ENCODE measurements at regions not wholly inside any gene's neighbourhood (a gene's known extent, or its start where the extent isn't known, plus 50 kb on each side); places are given as distances from the start of the nearest gene placed in this dataset.

DNA sequence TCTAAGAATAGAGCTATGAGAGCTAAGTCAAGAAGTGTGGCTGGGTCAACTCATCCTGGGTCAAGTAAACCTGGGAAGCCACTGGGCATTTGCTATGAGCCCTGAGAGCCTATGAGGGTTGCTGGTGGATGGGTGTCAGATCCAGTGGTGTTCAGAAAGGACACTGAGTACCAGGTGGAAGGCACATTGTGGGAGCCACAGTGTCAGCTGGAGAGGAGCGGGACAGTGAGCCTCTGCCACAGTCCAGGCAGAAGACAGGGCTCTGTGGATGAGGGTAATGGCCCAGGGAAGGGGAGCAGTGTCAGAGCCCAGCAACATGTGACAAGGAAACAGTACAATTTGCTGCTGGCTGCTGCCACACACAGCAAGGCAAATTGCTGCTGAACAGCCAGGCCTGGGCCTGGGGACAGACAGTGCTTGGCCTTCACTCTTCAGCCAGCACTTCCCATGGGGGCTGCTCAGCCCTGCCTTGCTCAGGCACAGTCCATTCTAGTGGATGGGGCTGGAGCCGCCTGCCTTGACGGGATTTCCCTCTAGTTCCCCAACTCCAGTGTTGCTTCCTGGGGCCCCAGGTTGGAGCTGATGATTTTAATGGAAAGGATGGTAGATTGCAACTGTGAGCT is 90.9 kb upstream of the CHST15 start (continued):
- TF ChIP-seq NR2C2 (IDR thresholded peaks at IDR 0.05; ENCODE audit: borderline replicate concordance, control insufficient read depth, insufficient read length, low read depth) = no peak

DNA sequence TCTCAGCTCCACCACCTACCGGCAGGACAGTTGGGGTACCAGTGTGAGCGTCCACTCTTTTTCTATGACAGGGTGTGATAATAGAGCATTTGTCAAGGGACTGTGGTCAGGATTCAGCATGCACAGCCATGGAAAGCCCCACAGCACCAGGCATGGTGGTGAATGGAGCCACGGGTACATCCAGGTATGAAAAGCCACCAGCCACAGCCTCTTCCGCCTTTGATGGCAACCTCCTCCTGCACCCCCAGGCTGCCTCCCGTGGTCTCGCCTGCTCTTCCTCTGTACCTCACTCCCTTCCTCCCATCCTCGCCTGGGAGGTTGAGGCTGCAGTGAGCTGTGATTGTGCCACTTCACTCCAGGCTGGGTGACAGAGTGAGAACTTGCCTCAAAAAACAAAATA is 90.2 kb upstream of the CHST15 start:
- intact Hi-C loops (cut with micrococcal nuclease; ENCODE audit: unreplicated experiment) (no loop called here), in situ Hi-C loops (cut with MboI) (no loop called here)
- no peaks in the 10 kb centered on the region for H3K36me3 ChIP-seq (ENCODE audit: control insufficient read depth in 2 of 2, insufficient read depth in 2 of 2, low read length in 1 of 2)
- POLR2A ChIA-PET = no interaction called here
- WGBS (ENCODE audit: insufficient coverage, insufficient replicate concordance, low lambda C conversion rate, missing lambda C conversion rate) = 66% methylated on average over 7 of the region's 7 CpGs
- FAIRE-seq (no peak), DNase-seq (ENCODE audit: low read depth, low spot score) (no peak), ATAC-seq (no peak)
- no peak overlapping the region for H3K4me3 ChIP-seq
- H3K9ac ChIP-seq (ENCODE audit: control insufficient read depth, insufficient read depth, low read length) = no peak overlapping the region
- no peak for TF ChIP-seq NRF1 (conservative IDR thresholded peaks at IDR 0.05; ENCODE audit: low read depth, low read length)
- TF ChIP-seq, protein P1, sequence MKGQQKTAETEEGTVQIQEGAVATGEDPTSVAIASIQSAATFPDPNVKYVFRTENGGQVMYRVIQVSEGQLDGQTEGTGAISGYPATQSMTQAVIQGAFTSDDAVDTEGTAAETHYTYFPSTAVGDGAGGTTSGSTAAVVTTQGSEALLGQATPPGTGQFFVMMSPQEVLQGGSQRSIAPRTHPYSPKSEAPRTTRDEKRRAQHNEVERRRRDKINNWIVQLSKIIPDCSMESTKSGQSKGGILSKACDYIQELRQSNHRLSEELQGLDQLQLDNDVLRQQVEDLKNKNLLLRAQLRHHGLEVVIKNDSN (IDR thresholded peaks at IDR 0.05; ENCODE audit: borderline replicate concordance, extremely low read length, insufficient read depth, low read depth, low read length) = no peak
- no peak for TF ChIP-seq MEF2A (IDR thresholded peaks at IDR 0.05; ENCODE audit: insufficient read depth, low read depth, low read length)
- TF ChIP-seq FOXM1 (IDR thresholded peaks at IDR 0.05; ENCODE audit: low read depth, low read length) = no peak
- TF ChIP-seq KLF5 (IDR thresholded peaks at IDR 0.05; ENCODE audit: partially characterized antibody) = no peak
- no peak for TF ChIP-seq SP1 (IDR thresholded peaks at IDR 0.05; ENCODE audit: low read depth, low read length)
- no peak for TF ChIP-seq SIX5 (IDR thresholded peaks at IDR 0.05; ENCODE audit: low read depth, low read length, severe bottlenecking)
- TF ChIP-seq ATF7 (IDR thresholded peaks at IDR 0.05; ENCODE audit: low read depth) = no peak
- TF ChIP-seq WRNIP1 (IDR thresholded peaks at IDR 0.05; ENCODE audit: borderline replicate concordance, low read depth, low read length) = no peak
- no peak for TF ChIP-seq EED (IDR thresholded peaks at IDR 0.05; ENCODE audit: low read depth)
- TF ChIP-seq, protein P2, sequence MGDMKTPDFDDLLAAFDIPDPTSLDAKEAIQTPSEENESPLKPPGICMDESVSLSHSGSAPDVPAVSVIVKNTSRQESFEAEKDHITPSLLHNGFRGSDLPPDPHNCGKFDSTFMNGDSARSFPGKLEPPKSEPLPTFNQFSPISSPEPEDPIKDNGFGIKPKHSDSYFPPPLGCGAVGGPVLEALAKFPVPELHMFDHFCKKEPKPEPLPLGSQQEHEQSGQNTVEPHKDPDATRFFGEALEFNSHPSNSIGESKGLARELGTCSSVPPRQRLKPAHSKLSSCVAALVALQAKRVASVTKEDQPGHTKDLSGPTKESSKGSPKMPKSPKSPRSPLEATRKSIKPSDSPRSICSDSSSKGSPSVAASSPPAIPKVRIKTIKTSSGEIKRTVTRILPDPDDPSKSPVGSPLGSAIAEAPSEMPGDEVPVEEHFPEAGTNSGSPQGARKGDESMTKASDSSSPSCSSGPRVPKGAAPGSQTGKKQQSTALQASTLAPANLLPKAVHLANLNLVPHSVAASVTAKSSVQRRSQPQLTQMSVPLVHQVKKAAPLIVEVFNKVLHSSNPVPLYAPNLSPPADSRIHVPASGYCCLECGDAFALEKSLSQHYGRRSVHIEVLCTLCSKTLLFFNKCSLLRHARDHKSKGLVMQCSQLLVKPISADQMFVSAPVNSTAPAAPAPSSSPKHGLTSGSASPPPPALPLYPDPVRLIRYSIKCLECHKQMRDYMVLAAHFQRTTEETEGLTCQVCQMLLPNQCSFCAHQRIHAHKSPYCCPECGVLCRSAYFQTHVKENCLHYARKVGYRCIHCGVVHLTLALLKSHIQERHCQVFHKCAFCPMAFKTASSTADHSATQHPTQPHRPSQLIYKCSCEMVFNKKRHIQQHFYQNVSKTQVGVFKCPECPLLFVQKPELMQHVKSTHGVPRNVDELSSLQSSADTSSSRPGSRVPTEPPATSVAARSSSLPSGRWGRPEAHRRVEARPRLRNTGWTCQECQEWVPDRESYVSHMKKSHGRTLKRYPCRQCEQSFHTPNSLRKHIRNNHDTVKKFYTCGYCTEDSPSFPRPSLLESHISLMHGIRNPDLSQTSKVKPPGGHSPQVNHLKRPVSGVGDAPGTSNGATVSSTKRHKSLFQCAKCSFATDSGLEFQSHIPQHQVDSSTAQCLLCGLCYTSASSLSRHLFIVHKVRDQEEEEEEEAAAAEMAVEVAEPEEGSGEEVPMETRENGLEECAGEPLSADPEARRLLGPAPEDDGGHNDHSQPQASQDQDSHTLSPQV (IDR thresholded peaks at IDR 0.05) = no peak
- TF ChIP-seq, protein P3, sequence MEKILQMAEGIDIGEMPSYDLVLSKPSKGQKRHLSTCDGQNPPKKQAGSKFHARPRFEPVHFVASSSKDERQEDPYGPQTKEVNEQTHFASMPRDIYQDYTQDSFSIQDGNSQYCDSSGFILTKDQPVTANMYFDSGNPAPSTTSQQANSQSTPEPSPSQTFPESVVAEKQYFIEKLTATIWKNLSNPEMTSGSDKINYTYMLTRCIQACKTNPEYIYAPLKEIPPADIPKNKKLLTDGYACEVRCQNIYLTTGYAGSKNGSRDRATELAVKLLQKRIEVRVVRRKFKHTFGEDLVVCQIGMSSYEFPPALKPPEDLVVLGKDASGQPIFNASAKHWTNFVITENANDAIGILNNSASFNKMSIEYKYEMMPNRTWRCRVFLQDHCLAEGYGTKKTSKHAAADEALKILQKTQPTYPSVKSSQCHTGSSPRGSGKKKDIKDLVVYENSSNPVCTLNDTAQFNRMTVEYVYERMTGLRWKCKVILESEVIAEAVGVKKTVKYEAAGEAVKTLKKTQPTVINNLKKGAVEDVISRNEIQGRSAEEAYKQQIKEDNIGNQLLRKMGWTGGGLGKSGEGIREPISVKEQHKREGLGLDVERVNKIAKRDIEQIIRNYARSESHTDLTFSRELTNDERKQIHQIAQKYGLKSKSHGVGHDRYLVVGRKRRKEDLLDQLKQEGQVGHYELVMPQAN (conservative IDR thresholded peaks at IDR 0.05) = no peak
- TF ChIP-seq SMC3 (IDR thresholded peaks at IDR 0.05; ENCODE audit: borderline replicate concordance, low read length) = no peak
- RAD21 ChIA-PET (ENCODE audit: unreplicated experiment) = no interaction called here
- CTCF ChIA-PET = no interaction called here
- peaks cover 13% of the 10 kb centered on the region for H3K4me1 ChIP-seq (ENCODE audit: control insufficient read depth, insufficient read depth, low read length)
- H2AFZ ChIP-seq (ENCODE audit: control insufficient read depth, low read depth, low read length) = no peak overlapping the region
- SMC1A ChIA-PET (ENCODE audit: uncharacterized antibody, unreplicated experiment) = no interaction called here
- no peaks in the 10 kb centered on the region for H3K27me3 ChIP-seq (replicated peaks in 1 of 2; ENCODE audit: control insufficient read depth in 2 of 2, insufficient read depth in 2 of 2, low read length in 1 of 2)
- H3K4me2 ChIP-seq (ENCODE audit: control insufficient read depth, insufficient read depth) = no peak overlapping the region
- H3K79me2 ChIP-seq (ENCODE audit: control insufficient read depth, insufficient read depth, low read length) = no peaks in the 10 kb centered on the region
- BruUV-seq (replicated peaks) = no TSS peak
- no peak overlapping the region for H3K27ac ChIP-seq (ENCODE audit: control insufficient read depth, insufficient read depth)
- H3K9me3 ChIP-seq (replicated peaks; ENCODE audit: control insufficient read depth, insufficient read depth, low read length) = no peaks in the 10 kb centered on the region
- no peaks in the 10 kb centered on the region for H4K20me1 ChIP-seq (ENCODE audit: control insufficient read depth, insufficient read depth)

Measured in GM12878 (cell line).